ENCODE measurements at regions not wholly inside any gene's neighbourhood (a gene's known extent, or its start where the extent isn't known, plus 50 kb on each side); places are given as distances from the start of the nearest gene placed in this dataset.
"Not testable (repeated sequence)": the region's sequence is repeated elsewhere in the genome, so short reads cannot be mapped to it uniquely, and the experiment has no call there.

- DNase-seq (ENCODE audit: low read depth), result not testable (repeated sequence)
These were observed 136.5 kb downstream of the ZNF92 start for GRCh38 chr7:65510187-65510538.

GRCh38 chr7:65519751-65520150, 146.1 kb downstream of the ZNF92 start:
- DNase-seq (ENCODE audit: low read depth), result not testable (repeated sequence)

- not testable (repeated sequence) for DNase-seq (ENCODE audit: low read depth)
These were observed 172.0 kb downstream of the ZNF92 start for GRCh38 chr7:65545465-65546161.

- DNase-seq (ENCODE audit: low read depth), result not testable (repeated sequence)
These were observed 176.2 kb downstream of the ZNF92 start for GRCh38 chr7:65549589-65550443.

GRCh38 chr7:65550444-65550809, 176.8 kb downstream of the ZNF92 start:
- not testable (repeated sequence) for DNase-seq (ENCODE audit: low read depth)

GRCh38 chr7:65551042-65551441, 177.4 kb downstream of the ZNF92 start:
- DNase-seq (ENCODE audit: low read depth), result not testable (repeated sequence)

- DNase-seq (ENCODE audit: low read depth), result not testable (repeated sequence)
These were observed 181.2 kb downstream of the ZNF92 start for GRCh38 chr7:65554553-65555476.

- DNase-seq (ENCODE audit: low read depth), result not testable (repeated sequence)
These were observed 184.9 kb downstream of the ZNF92 start for GRCh38 chr7:65558584-65558983.

GRCh38 chr7:65561786-65562372, 188.2 kb downstream of the ZNF92 start:
- DNase-seq (ENCODE audit: low read depth), result not testable (repeated sequence)

GRCh38 chr7:65562522-65562921, 188.9 kb downstream of the ZNF92 start:
- not testable (repeated sequence) for DNase-seq (ENCODE audit: low read depth)

- not testable (repeated sequence) for DNase-seq (ENCODE audit: low read depth)
These were observed 189.7 kb downstream of the ZNF92 start for GRCh38 chr7:65563333-65563732.

- DNase-seq (ENCODE audit: low read depth), result not testable (repeated sequence)
These were observed 194.6 kb downstream of the ZNF92 start for GRCh38 chr7:65568226-65568625.

- not testable (repeated sequence) for DNase-seq (ENCODE audit: low read depth)
These were observed 197.3 kb downstream of the ZNF92 start for GRCh38 chr7:65570990-65571389.

- DNase-seq (ENCODE audit: low read depth), result not testable (repeated sequence)
These were observed 198.9 kb downstream of the ZNF92 start for GRCh38 chr7:65572581-65572980.

- not testable (repeated sequence) for DNase-seq (ENCODE audit: low read depth)
These were observed 202.7 kb downstream of the ZNF92 start for GRCh38 chr7:65576370-65576769.

- not testable (repeated sequence) for DNase-seq (ENCODE audit: low read depth)
These were observed 209.0 kb downstream of the ZNF92 start for GRCh38 chr7:65582518-65583119.

GRCh38 chr7:65602495-65602894, 228.8 kb downstream of the ZNF92 start:
- DNase-seq (ENCODE audit: low read depth), result not testable (repeated sequence)

- DNase-seq (ENCODE audit: low read depth), result no peak
These were observed 235.5 kb downstream of the ZNF92 start for GRCh38 chr7:65609131-65609530.

- not testable (repeated sequence) for DNase-seq (ENCODE audit: low read depth)
These were observed 240.1 kb downstream of the ZNF92 start for GRCh38 chr7:65613644-65614289.

- not testable (repeated sequence) for DNase-seq (ENCODE audit: low read depth)
These were observed 242.5 kb downstream of the ZNF92 start for GRCh38 chr7:65616111-65616510.

- not testable (repeated sequence) for DNase-seq (ENCODE audit: low read depth)
These were observed 246.6 kb downstream of the ZNF92 start for GRCh38 chr7:65620216-65620615.

All from activated T-cell treated with anti-CD3 and anti-CD28 coated beads for 24 hours (primary cell).